ENCODE measurements at regions not wholly inside any gene's neighbourhood (a gene's known extent, or its start where the extent isn't known, plus 50 kb on each side); places are given as distances from the start of the nearest gene placed in this dataset.

DNA sequence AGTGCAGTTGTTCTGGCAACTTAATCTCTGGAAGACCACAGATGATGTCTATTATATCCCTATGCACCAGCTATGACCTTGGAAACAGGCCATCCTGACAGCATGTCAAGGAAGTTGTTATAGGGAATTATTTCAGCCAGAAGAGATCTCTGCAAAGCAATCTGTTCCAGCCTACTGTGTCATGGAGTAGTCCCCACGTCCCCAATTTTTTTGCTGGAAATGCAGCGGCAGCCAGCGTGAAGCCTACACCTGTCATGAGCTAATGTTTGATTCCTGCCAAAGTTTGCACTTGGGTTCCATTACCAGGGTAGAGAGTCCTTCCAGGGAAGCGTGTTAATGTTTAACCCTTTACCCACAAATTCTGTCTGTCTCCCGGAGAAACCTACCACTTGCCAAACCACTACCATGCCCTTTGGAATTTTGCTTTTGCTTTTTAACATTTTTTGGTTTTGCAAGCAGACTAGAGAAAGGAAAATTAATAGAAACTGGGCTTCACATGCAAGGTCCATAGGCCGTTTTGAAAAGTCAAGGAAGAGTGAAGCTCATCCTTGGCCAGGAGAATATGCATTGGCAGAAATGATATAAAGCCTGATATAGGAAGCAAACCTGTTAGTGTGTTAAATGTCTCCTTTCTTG, 174.9 kb upstream of the SPRY4 start:
- TF ChIP-seq CTCF (conservative IDR thresholded peaks at IDR 0.05; ENCODE audit: low read depth, low read length): no peak
- no peak overlapping the region for H3K4me3 ChIP-seq (ENCODE audit: low read length)
- no peak for DNase-seq (ENCODE audit: low read depth)

DNA sequence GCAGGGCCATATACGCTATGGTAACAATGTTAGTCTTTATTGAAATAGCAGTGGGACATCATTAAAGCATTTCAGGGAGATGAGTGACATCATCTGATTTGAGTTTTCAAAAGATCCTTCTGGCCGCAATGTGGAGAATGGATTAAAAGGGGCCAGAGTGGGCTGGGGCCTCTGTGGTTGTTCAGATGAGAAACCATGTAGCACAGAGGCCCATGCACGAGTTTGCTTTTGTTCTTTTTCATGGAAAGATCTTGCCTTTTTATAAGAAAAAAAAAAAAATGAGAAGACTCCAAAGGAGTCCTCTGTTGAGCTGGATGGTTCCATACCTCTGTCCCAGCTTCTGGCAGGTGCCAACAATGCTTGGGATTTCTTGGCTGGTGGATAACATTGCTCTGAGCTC, 173.5 kb upstream of the SPRY4 start:
- no peak overlapping the region for H3K4me3 ChIP-seq (ENCODE audit: low read length)
- DNase-seq (ENCODE audit: low read depth): no peak
- no peak for TF ChIP-seq CTCF (conservative IDR thresholded peaks at IDR 0.05; ENCODE audit: low read depth, low read length)

DNA sequence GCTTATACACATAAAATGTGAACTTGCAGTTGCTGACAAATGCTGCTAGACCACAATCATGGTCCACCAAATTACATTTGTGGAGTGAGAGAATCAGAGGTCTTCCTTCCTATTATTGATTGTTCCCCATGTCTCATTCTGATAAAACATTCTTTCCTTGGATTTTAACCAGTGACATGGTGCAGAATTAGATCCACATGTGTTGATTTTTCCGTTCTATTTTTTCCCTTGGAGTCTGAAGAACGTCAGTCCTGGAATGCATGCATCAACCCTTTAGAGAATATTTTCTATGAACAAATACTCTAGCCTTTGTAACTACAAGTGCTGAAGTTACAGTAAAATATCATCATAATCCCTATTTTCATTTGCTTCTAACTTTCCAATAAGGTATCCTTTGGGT, 170.7 kb upstream of the SPRY4 start:
- DNase-seq (ENCODE audit: low read depth): no peak
- no peak for TF ChIP-seq CTCF (conservative IDR thresholded peaks at IDR 0.05; ENCODE audit: low read depth, low read length)
- H3K4me3 ChIP-seq (ENCODE audit: low read length): no peak overlapping the region

GRCh38 chr5:142493875-142494518, 169.2 kb upstream of the SPRY4 start:
- no peak for DNase-seq (ENCODE audit: low read depth)
- H3K4me3 ChIP-seq (ENCODE audit: low read length): no peak overlapping the region
- no peak for TF ChIP-seq CTCF (conservative IDR thresholded peaks at IDR 0.05; ENCODE audit: low read depth, low read length)

GRCh38 chr5:142492781-142493281, 168.0 kb upstream of the SPRY4 start:
- H3K4me3 ChIP-seq (ENCODE audit: low read length): no peak overlapping the region
- DNase-seq (ENCODE audit: low read depth): no peak
- TF ChIP-seq CTCF (conservative IDR thresholded peaks at IDR 0.05; ENCODE audit: low read depth, low read length): no peak

DNA sequence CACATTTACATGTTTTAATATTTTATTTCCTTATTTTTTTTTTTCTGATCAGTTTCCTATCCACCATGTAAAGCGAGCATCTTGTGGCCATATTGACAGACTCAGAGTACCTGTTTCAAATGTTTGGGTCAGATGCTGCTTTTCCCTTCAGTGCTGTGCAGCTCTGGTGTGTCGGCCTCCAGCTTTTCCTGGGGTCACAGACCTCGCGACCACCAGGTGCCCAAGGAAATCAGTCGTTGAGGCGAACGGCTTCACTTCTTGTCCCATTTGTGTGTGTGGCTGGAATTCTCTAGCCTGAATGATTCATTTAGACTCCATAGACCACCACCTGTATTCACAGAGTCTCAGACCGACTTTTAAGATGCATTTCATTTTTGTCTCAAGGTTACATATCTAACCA, 166.9 kb upstream of the SPRY4 start:
- no peak for TF ChIP-seq CTCF (conservative IDR thresholded peaks at IDR 0.05; ENCODE audit: low read depth, low read length)
- DNase-seq (ENCODE audit: low read depth): no peak
- no peak overlapping the region for H3K4me3 ChIP-seq (ENCODE audit: low read length)

- no peak for TF ChIP-seq CTCF (conservative IDR thresholded peaks at IDR 0.05; ENCODE audit: low read depth, low read length)
- DNase-seq (ENCODE audit: low read depth): no peak
- no peak overlapping the region for H3K4me3 ChIP-seq (ENCODE audit: low read length)
Measured at GRCh38 chr5:142491270-142491669, 166.4 kb upstream of the SPRY4 start.

All from retinal pigment epithelial cell (primary cell).